NCI-H82 treated with DMSO at 0.1 percent for 48 hours (cell line): ENCODE measurements at regions not wholly inside any gene's neighbourhood (a gene's known extent, or its start where the extent isn't known, plus 50 kb on each side); places are given as distances from the start of the nearest gene placed in this dataset.

Experiments used
- DNase-seq: peaks from one replicate; lab custom pipeline; 2025; ENCODE audit not compliant: unreplicated experiment; lab: John Stamatoyannopoulos, UW

GRCh38 chr18:75926811-75927210, 499.3 kb upstream of the SMIM21 start:
- no peak for DNase-seq

GRCh38 chr18:75923169-75923568, 495.7 kb upstream of the SMIM21 start:
- no peak for DNase-seq

GRCh38 chr18:75916624-75916982, 489.1 kb upstream of the SMIM21 start:
- no peak for DNase-seq

- no peak for DNase-seq
These were observed 488.6 kb upstream of the SMIM21 start for GRCh38 chr18:75915941-75916623.

GRCh38 chr18:75912829-75913228, 485.3 kb upstream of the SMIM21 start:
- no peak for DNase-seq

GRCh38 chr18:75904416-75904815, 476.9 kb upstream of the SMIM21 start:
- DNase-seq = no peak

GRCh38 chr18:75898651-75899050, 471.1 kb upstream of the SMIM21 start:
- no peak for DNase-seq

GRCh38 chr18:75897386-75897785, 469.9 kb upstream of the SMIM21 start:
- no peak for DNase-seq

- no peak for DNase-seq
These were observed 469.4 kb upstream of the SMIM21 start for GRCh38 chr18:75896865-75897264.

- DNase-seq = no peak
These were observed 467.6 kb upstream of the SMIM21 start for GRCh38 chr18:75895135-75895534.

GRCh38 chr18:75884728-75885127, 457.2 kb upstream of the SMIM21 start:
- no peak for DNase-seq

- DNase-seq = peak; percentile 91
These were observed 453.5 kb upstream of the SMIM21 start for GRCh38 chr18:75880925-75881504.

GRCh38 chr18:75880266-75880665, 452.8 kb upstream of the SMIM21 start:
- DNase-seq = no peak

- DNase-seq = no peak
These were observed 451.7 kb upstream of the SMIM21 start for GRCh38 chr18:75879196-75879595.

GRCh38 chr18:75875559-75875958, 448.1 kb upstream of the SMIM21 start:
- no peak for DNase-seq

GRCh38 chr18:75874401-75875089, 447.0 kb upstream of the SMIM21 start:
- DNase-seq = peak; percentile 89

GRCh38 chr18:75871596-75871995, 444.1 kb upstream of the SMIM21 start:
- no peak for DNase-seq

- DNase-seq = no peak
These were observed 441.7 kb upstream of the SMIM21 start for GRCh38 chr18:75869162-75869561.

GRCh38 chr18:75868031-75868430, 440.5 kb upstream of the SMIM21 start:
- no peak for DNase-seq

GRCh38 chr18:75865639-75866038, 438.1 kb upstream of the SMIM21 start:
- no peak for DNase-seq

GRCh38 chr18:75864816-75865215, 437.3 kb upstream of the SMIM21 start:
- DNase-seq = no peak

- DNase-seq = peak; percentile 24
These were observed 436.2 kb upstream of the SMIM21 start for GRCh38 chr18:75863696-75864095.
